Parathyroid adenoma (tissue), 2 donors: ENCODE measurements at regions not wholly inside any gene's neighbourhood (a gene's known extent, or its start where the extent isn't known, plus 50 kb on each side); places are given as distances from the start of the nearest gene placed in this dataset.

Source experiments
- H2AFZ ChIP-seq: fragments of 300-600 bp; sonication (generic); one replicate; pipeline ENCODE4 v1.7.0; 2017; ENCODE audit warnings: antibody characterized with exemption, mild to moderate bottlenecking
- H3K27ac ChIP-seq: fragments of 300-600 bp; sonication (generic); one replicate; pipeline ENCODE4 v1.7.0; 2017
- H3K27me3 ChIP-seq: fragments of 300-600 bp; sonication (generic); one replicate; pipeline ENCODE4 v1.7.0; 2017; ENCODE audit warnings: low read length; ENCODE audit not compliant: control insufficient read depth, insufficient read depth
- H3K36me3 ChIP-seq: fragments of 300-600 bp; sonication (generic); one replicate; pipeline ENCODE4 v1.7.0; 2017; ENCODE audit warnings: low read length; ENCODE audit not compliant: control insufficient read depth, insufficient read depth
- H3K4me1 ChIP-seq: fragments of 300-600 bp; sonication (generic); one replicate; pipeline ENCODE4 v1.7.0; 2017; ENCODE audit warnings: control low read depth
- H3K4me2 ChIP-seq: fragments of 300-600 bp; sonication (generic); one replicate; pipeline ENCODE4 v1.7.0; 2017; ENCODE audit warnings: low read length
- H3K4me3 ChIP-seq: fragments of 300-600 bp; sonication (generic); one replicate; pipeline ENCODE4 v1.7.0; 2017; ENCODE audit warnings: low read depth, low read length
- H3K79me2 ChIP-seq: fragments of 300-600 bp; sonication (generic); one replicate; pipeline ENCODE4 v1.7.0; 2017; ENCODE audit warnings: control low read depth
- H3K9ac ChIP-seq: fragments of 300-600 bp; sonication (generic); one replicate; pipeline ENCODE4 v1.7.0; 2017; ENCODE audit warnings: mild to moderate bottlenecking
- H3K9me3 ChIP-seq: fragments of 300-600 bp; sonication (generic); one replicate; pipeline ENCODE4 v1.7.0; 2017; ENCODE audit warnings: low read length; ENCODE audit not compliant: control insufficient read depth
- CTCF ChIP-seq: fragments of 300-600 bp; sonication (generic); IDR thresholded peaks from one replicate; pipeline ENCODE4 v1.7.0; 2017; ENCODE audit warnings: antibody characterized with exemption, mild to moderate bottlenecking
- donor health status: primary hyperparathyroidism.

GRCh38 chr1:87578464-87578863 lies 249.8 kb downstream of the LMO4 start:
- Histone ChIP-seq H3K79me2 (no peaks in the 10 kb centered on the region), H3K4me2 (no peak overlapping the region), H3K4me3 (no peak overlapping the region), H2AFZ (no peak overlapping the region), H3K9me3 (no peaks in the 10 kb centered on the region), H3K9ac (no peak overlapping the region), H3K36me3 (no peaks in the 10 kb centered on the region), H3K4me1 (no peaks in the 10 kb centered on the region), H3K27ac (no peak overlapping the region), H3K27me3 (no peaks in the 10 kb centered on the region)
- no peak for TF ChIP-seq CTCF

- Histone ChIP-seq H3K9ac (no peak overlapping the region), H3K27ac (no peak overlapping the region), H3K9me3 (no peaks in the 10 kb centered on the region), H3K79me2 (no peaks in the 10 kb centered on the region), H3K4me1 (no peaks in the 10 kb centered on the region), H3K4me3 (no peak overlapping the region), H2AFZ (no peak overlapping the region), H3K27me3 (no peaks in the 10 kb centered on the region), H3K36me3 (no peaks in the 10 kb centered on the region), H3K4me2 (no peak overlapping the region)
- TF ChIP-seq CTCF = no peak
Measured at GRCh38 chr1:87583459-87583858, 254.8 kb downstream of the LMO4 start.

- Histone ChIP-seq H3K27ac (no peak overlapping the region), H2AFZ (no peak overlapping the region), H3K4me1 (no peaks in the 10 kb centered on the region), H3K79me2 (no peaks in the 10 kb centered on the region), H3K36me3 (no peaks in the 10 kb centered on the region), H3K9me3 (no peaks in the 10 kb centered on the region), H3K4me2 (no peak overlapping the region), H3K27me3 (no peaks in the 10 kb centered on the region), H3K4me3 (no peak overlapping the region), H3K9ac (no peak overlapping the region)
- TF ChIP-seq CTCF = no peak
Measured at GRCh38 chr1:87584586-87584985, 255.9 kb downstream of the LMO4 start.

GRCh38 chr1:87586501-87586900 lies 257.8 kb downstream of the LMO4 start:
- Histone ChIP-seq H3K27ac (no peak overlapping the region), H3K27me3 (no peaks in the 10 kb centered on the region), H3K79me2 (no peaks in the 10 kb centered on the region), H3K36me3 (no peaks in the 10 kb centered on the region), H3K4me1 (no peaks in the 10 kb centered on the region), H2AFZ (no peak overlapping the region), H3K9me3 (no peaks in the 10 kb centered on the region), H3K4me3 (no peak overlapping the region), H3K4me2 (no peak overlapping the region), H3K9ac (no peak overlapping the region)
- no peak for TF ChIP-seq CTCF

- H3K27me3 ChIP-seq = no peaks in the 10 kb centered on the region
- H3K4me2 ChIP-seq = no peak overlapping the region
- H3K4me1 ChIP-seq = no peaks in the 10 kb centered on the region
- H3K79me2 ChIP-seq = no peaks in the 10 kb centered on the region
- H2AFZ ChIP-seq = no peak overlapping the region
- no peak overlapping the region for H3K27ac ChIP-seq
- no peak for TF ChIP-seq CTCF
- no peak overlapping the region for H3K4me3 ChIP-seq
- no peaks in the 10 kb centered on the region for H3K36me3 ChIP-seq
- H3K9me3 ChIP-seq = no peaks in the 10 kb centered on the region
- H3K9ac ChIP-seq = no peak overlapping the region
Measured at GRCh38 chr1:87588495-87588894, 259.8 kb downstream of the LMO4 start.
